Spleen (tissue), 7 donors: ENCODE measurements at regions not wholly inside any gene's neighbourhood (a gene's known extent, or its start where the extent isn't known, plus 50 kb on each side); places are given as distances from the start of the nearest gene placed in this dataset.

Source experiments
- CTCF ChIP-seq, 11 experiments: fragments of 200-600 bp in 7 of 11; fragments of 450-650 bp in 4 of 11; sonication (generic) in 4 of 11; IDR thresholded peaks in 8 of 11; conservative IDR thresholded peaks in 3 of 11; 1 replicate in 7 of 11; 2 replicates in 4 of 11; pipeline versions ENCODE4 v1.4.0 to v1.8.0; 2016 to 2021; ENCODE audit warnings: antibody characterized with exemption in 11 of 11, inconsistent platforms in 4 of 11, mild to moderate bottlenecking in 1 of 11
- POLR2A ChIP-seq, 3 donors: fragments of 450-650 bp; IDR thresholded peaks; one replicate each; pipeline ENCODE4 v1.5.1; 2017; ENCODE audit warnings: antibody characterized with exemption in 3 of 3, mild to moderate bottlenecking in 1 of 3
- donor health status: DM: no; HTN: no; CAD: no; lungs with moderate emphysema.
- donor health status: DM: no; HTN: no; CAD: no.
- donor health status: DM: no; HTN: no; CAD: no.

GRCh38 chr13:89806594-89806993 lies 1540.9 kb upstream of the MIR17HG start:
- TF ChIP-seq POLR2A (IDR thresholded peaks at IDR 0.05) (no peak), CTCF (IDR thresholded peaks at IDR 0.05 in 8 of 11, conservative IDR thresholded peaks at IDR 0.05 in 3 of 11) (no peak)
